ENCODE measurements at regions not wholly inside any gene's neighbourhood (a gene's known extent, or its start where the extent isn't known, plus 50 kb on each side); places are given as distances from the start of the nearest gene placed in this dataset.

DNA sequence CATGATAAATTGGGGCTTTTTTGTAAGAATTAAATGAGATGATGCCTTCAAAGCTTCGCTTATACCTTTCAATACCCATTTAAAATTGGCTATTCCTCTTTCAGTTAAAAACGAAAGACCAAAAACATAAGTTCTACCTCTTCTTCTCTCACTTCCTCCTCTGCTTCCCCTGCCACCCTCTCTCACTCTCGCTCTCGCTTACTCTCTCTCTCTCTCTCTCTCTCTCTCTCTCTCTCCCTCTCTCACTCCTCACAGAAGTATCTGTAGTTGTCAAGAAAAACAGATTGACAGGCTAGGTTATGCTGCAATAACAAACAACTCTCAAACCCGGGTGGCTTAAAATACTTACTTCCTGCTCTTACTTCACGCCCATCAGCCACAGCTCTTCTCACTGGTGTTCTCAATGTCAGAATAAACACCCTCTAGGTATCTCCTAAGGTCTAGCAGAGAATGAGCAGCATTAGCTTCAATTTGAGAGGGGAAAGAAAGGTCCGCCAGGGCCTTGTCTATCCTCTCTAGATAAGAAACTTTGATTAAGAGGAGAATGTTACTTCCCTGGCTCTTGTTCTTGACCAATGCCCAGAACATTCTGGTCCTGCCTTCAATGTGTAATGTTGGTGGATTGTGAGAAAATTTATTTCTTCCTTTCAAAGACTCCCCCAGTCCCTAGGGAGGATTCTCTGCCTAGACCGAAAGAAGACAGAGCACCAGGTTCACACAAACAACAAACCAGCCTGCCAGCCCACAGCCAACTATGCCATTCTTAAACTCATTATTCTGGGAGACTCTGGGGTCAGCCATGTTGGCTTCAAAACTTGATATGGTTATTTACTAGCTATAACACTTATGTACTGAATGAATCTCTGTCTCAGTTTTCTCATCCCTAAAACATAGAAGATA, 1028.7 kb downstream of the XPNPEP1 start:
- no peak overlapping the region for H3K4me3 ChIP-seq (ENCODE audit: low read length)
- no peak for TF ChIP-seq ZNF274 (IDR thresholded peaks at IDR 0.05; ENCODE audit: low read depth, low read length)

DNA sequence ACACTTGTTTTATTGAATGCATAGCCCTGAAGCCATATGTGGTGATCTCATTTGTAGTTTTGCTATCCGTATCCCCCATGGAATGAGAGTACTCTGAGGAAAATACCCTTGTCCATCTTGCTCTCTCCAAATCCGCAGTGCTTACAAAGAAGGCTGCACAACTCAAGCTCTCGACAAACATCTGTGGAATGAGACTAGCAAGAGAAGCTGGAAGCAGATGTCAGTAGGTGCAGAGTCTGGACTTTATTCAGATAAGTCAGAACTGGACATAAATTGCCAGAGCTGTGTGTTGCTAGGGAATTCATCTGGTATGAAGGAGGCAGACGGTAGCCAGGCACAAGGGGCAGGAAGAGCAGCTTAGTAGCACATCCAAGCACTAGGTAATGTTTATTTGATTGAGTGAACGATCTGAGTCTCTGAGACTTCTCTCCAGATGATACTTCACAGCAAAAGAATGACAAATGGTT, 1046.2 kb downstream of the XPNPEP1 start:
- TF ChIP-seq ZNF274 (IDR thresholded peaks at IDR 0.05; ENCODE audit: low read depth, low read length), result no peak
- H3K4me3 ChIP-seq (ENCODE audit: low read length), result no peak overlapping the region

DNA sequence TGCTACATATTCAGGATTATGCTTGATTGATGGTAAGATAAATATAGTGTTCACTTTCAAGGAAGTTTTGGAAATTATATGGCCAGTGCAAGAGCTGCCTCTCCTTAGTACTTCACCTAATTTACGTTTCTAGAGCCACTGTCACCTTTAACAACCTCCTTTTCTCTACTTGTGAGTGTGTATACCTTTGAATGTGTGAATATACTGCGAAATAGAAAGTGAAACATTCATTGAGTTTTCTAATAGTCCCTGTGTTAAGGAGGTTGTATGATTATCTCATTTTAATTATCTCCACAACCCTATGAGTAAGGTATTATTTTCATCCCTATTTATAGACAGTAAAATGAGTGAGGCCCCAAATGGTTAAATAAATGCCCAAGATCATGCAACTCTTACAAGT, 1050.5 kb downstream of the XPNPEP1 start:
- TF ChIP-seq ZNF274 (IDR thresholded peaks at IDR 0.05; ENCODE audit: low read depth, low read length), result no peak
- no peak overlapping the region for H3K4me3 ChIP-seq (ENCODE audit: low read length)

DNA sequence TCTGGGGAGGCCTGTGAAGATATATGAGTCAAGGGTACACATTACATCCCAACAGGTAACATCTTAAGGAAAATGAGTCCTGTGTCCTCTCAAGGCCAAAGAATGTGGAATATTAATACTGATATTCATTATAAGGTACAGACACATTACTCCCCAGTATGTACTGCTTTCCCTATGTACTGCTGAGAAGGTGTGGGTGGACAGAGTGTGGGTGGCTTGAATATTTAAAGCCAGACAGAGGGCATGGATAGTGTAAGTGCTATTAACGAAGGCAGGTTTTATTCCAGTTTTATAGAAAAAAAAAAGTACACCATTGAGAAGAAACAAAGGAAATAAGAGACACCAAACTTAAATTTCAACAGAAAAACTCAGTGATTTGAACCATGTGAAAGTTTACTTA, 1054.4 kb downstream of the XPNPEP1 start:
- no peak for TF ChIP-seq ZNF274 (IDR thresholded peaks at IDR 0.05; ENCODE audit: low read depth, low read length)
- H3K4me3 ChIP-seq (ENCODE audit: low read length), result no peak overlapping the region

DNA sequence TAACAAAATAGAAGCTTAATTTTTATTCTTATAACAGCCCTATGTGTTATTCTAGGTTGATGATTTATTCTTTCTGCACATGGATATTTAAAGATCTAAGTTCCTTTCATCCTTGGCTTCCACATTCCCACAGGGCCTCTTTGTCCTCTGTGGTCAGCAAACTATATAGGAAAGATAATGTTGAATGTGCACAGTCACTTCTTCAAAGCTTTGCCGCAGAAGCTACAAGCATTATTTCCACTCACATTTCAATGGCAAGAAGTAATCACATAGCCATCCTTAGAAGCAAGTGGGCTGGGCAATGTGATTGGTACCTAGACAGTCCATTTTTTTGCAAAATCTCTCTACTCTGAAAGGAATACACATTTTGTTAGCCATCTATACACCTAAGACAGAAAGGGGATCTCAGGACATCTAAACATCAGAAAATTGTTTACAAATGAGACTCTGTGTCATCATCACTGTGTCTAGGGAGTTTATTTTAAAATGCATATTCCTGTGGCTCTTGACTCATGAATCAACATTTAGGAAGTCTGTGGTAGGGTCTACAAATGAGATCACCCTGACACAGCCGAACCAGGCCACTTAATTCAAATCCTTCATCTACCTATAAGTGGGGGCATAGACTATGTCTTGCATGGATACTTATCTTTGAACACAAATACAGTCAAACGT, 1060.5 kb downstream of the XPNPEP1 start:
- no peak for TF ChIP-seq ZNF274 (IDR thresholded peaks at IDR 0.05; ENCODE audit: low read depth, low read length)
- no peak overlapping the region for H3K4me3 ChIP-seq (ENCODE audit: low read length)

DNA sequence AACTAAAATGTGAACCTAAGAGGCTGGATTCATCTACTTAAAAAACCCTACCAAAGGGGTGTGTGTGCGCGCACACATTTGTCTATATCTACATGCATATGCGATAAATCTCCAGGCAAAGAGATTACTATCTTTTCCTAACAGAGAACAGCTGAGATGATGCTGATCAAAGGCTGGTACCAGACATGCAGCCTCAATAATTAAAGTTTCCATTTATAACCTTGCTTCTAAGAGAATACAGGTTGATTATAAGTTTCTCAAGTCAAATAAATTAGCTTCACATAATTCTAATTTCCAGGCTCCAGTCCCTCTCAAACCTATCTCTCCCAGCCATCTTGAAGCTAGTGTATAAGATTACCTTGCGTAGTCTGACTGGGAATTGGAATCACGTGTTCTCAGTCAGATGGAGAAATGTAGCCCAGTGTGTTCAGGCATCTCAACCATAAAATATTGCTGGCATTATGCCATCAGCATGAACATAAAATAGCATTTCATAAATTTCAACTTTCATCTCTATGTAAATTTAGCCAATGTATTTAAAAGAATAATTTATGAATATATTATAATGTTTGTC, 1062.0 kb downstream of the XPNPEP1 start:
- TF ChIP-seq ZNF274 (IDR thresholded peaks at IDR 0.05; ENCODE audit: low read depth, low read length), result no peak
- H3K4me3 ChIP-seq (ENCODE audit: low read length), result no peak overlapping the region

DNA sequence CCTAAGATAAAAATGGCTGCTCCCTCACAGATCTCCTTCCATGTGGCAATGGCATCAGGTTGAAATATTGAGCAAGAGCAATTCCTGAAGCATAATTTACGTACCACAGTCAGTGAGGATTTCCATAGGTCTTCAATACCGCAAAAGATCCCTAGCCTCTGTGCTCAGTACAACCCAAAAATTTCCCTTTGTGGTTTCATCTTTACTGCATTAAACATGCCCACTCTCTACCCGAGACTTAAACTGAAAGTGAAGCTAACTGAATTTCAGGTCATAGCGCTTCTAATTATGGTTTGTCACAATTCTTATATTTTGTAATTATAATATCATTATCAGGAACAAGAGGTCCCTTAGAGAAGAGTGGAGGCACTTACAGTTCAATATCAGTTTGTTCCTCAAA, 1071.1 kb downstream of the XPNPEP1 start:
- TF ChIP-seq ZNF274 (IDR thresholded peaks at IDR 0.05; ENCODE audit: low read depth, low read length), result no peak
- H3K4me3 ChIP-seq (ENCODE audit: low read length), result no peak overlapping the region

DNA sequence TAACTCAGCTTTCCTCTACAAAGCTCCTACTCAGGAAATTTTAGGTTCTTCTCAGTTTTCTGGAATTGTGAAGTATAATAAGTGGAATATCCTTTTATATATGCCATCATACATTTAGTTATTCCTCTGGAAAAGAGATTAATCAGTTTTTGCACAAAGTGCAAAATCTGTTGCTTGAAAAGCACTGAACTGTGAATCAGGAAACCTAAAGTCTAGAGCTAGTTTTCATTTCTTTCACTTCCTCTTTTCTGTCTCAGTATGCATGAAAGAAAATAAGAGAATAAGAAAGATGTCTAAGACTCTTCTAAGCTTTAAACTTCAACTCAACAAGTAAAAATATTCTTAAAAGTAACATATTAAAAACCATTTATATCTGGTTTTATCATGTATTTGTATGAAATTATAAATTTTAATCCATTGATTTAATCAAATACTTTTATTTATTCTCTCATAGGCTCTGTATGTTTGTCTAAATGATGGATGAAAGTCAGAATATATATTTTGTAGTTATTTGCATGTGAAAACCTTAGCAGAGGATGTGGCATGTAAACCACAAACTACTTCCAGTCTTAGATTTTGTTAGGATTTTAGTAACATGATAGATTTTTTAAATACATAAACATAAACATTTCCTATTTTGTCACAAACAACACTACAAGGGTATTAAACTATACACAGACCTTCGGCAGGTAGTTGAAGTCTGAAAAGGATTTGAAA, 1073.0 kb downstream of the XPNPEP1 start:
- H3K4me3 ChIP-seq (ENCODE audit: low read length), result no peak overlapping the region
- TF ChIP-seq ZNF274 (IDR thresholded peaks at IDR 0.05; ENCODE audit: low read depth, low read length), result no peak

DNA sequence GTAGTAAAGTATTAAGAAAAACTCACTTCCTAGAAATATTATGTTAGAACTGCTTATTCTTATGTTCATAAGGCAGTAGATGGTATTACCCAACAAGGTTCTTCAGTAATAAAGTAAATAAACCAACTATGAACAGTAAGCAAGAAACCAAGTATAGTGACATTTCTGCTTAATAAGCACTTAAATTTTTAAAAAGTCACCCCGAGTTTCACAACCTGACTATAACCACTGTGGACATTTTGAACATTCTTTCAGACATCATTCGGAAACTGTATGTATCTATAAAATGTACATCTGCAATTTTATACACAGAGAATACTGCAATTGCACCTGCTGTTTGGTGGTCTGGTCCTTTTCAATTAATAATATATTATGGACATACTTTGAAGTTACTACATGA, 1073.6 kb downstream of the XPNPEP1 start:
- no peak for TF ChIP-seq ZNF274 (IDR thresholded peaks at IDR 0.05; ENCODE audit: low read depth, low read length)

DNA sequence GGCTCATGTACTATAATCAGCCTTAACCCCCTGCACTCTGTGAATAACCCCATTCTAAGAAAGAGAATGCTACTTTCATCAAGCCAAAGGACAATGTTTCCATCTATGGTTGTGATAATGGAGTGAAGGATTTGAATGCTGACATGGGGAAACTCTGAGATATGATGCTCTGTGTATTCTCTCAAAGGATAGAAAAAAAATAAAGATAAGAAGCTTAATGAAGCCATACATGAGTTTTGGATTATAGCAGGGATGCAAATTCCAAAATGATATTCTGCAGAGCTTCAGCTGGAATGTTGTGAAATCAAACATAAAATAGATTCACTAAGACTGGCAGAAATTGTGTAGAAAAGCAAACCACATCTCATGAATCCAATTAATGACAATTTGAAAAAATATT, 1074.1 kb downstream of the XPNPEP1 start:
- no peak overlapping the region for H3K4me3 ChIP-seq (ENCODE audit: low read length)
- TF ChIP-seq ZNF274 (IDR thresholded peaks at IDR 0.05; ENCODE audit: low read depth, low read length), result no peak

More for the DNA sequence above, 1073.6 kb downstream of the XPNPEP1 start:
- H3K4me3 ChIP-seq (ENCODE audit: low read length), result no peak overlapping the region

DNA sequence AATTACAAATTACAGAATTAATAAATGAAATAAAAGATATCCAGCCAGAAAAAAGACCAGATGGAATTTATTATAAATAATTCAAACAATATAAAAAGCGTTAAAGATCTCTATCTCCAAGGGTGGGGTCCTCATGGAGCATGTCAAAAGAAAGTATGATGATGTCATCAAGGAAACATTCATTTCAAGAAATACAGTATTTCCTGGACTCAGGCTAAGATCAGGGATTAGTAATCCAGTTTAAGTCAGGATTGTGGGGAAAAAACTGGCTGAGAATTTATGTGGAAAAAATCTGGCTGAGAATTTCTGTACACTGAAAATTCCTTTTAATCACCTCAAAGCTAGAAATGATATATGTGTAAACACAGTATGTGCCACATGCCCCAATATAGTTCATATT, 1075.3 kb downstream of the XPNPEP1 start:
- H3K4me3 ChIP-seq (ENCODE audit: low read length), result no peak overlapping the region
- no peak for TF ChIP-seq ZNF274 (IDR thresholded peaks at IDR 0.05; ENCODE audit: low read depth, low read length)

DNA sequence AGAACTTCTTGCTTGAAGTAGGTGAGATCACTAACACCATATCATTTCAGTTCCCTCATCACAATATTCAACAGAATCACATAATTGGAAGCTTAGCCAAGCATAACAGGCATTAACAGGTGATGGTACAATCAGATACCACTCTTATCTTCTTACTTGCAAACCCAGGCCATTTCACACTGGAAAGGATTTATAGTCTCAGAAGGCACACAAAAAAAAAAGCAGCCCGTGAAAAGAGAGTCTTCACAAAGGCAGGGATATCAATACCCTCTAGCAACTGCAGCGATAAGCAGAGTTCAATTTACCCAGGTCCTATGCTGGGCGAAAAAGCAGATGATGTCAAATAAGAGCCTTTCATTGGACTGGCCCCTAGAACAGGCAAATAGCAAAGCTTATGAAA, 1082.4 kb downstream of the XPNPEP1 start:
- H3K4me3 ChIP-seq (ENCODE audit: low read length), result no peak overlapping the region
- no peak for TF ChIP-seq ZNF274 (IDR thresholded peaks at IDR 0.05; ENCODE audit: low read depth, low read length)

DNA sequence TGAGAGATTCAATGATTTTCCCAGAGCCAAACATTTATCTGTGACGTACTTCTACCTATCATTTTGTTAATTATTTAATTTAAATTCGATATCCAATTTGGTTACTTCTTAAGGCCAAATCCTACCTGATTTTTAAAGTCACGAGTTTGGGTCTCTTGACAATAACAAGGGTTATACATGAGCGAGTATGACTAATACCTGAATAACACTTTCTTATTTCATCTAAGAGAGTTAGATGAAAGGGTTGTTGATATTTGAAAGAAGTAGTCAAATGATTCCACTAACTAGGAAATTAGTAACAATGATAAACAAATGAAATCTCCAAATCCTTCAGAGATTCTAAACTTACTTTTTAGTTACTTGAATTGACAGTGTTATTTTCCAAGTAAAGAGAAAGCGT, 1086.9 kb downstream of the XPNPEP1 start:
- no peak for TF ChIP-seq ZNF274 (IDR thresholded peaks at IDR 0.05; ENCODE audit: low read depth, low read length)
- H3K4me3 ChIP-seq (ENCODE audit: low read length), result no peak overlapping the region

DNA sequence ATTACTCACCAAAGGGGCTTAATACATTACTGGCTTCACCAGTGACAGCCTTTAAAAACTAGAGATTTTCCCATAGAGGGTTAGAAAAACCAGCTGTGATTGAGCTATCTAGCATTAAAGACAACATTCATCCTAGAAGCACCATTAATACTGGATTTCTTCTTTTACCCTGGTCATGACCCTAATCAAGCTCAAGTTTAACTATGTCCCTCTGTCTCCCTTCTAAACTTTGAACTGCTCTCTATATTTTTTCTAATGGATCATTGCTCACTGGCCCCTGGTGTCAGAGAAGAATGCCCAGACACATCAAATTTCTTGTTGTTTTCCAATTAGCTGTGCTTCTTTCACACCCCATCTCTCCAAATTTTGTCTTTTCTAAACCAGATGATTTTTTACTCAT, 1101.3 kb downstream of the XPNPEP1 start:
- no peak overlapping the region for H3K4me3 ChIP-seq (ENCODE audit: low read length)
- TF ChIP-seq ZNF274 (IDR thresholded peaks at IDR 0.05; ENCODE audit: low read depth, low read length), result no peak

Measured in GM08714 (cell line).